ENCODE measurements at regions not wholly inside any gene's neighbourhood (a gene's known extent, or its start where the extent isn't known, plus 50 kb on each side); places are given as distances from the start of the nearest gene placed in this dataset.

GRCh38 chr15:70185251-70185711 lies 87.6 kb upstream of the TLE3 start:
- no peak for TF ChIP-seq CTCF (IDR thresholded peaks at IDR 0.05; ENCODE audit: poor library complexity)
- TF ChIP-seq EZH2 (IDR thresholded peaks at IDR 0.05; ENCODE audit: borderline replicate concordance): no peak
- TF ChIP-seq EZH2phosphoT487 (IDR thresholded peaks at IDR 0.05; ENCODE audit: low read depth, severe bottlenecking, unreplicated experiment): no peak

Data from hepatocyte (in vitro differentiated cells).